GM13977 (cell line): ENCODE measurements at regions not wholly inside any gene's neighbourhood (a gene's known extent, or its start where the extent isn't known, plus 50 kb on each side); places are given as distances from the start of the nearest gene placed in this dataset.

ENCODE experiments used
- DNase-seq: peaks from one replicate; pipeline ENCODE4 v3.0.0; 2012; ENCODE audit warnings: low spot score
- in situ Hi-C: fragments of 300-500 bp; cut with MboI; formaldehyde crosslinking; loops from one replicate; pipeline ENCODE4 v1.12.0; 2022; ENCODE audit warnings: low sequenced_read_pairs, low pct_unique_long_range_greater_than_20kb, mixed read lengths, inconsistent platforms; ENCODE audit not compliant: unreplicated experiment
- TF ChIP-seq, protein P1 (sequence below): IDR thresholded peaks from 2 replicates; pipeline ENCODE4 v1.5.1; 2012; ENCODE audit warnings: mild to moderate bottlenecking, control low read depth; ENCODE audit not compliant: insufficient read depth; ENCODE audit errors: extremely low read depth, missing control alignments

- TF ChIP-seq, protein P1, sequence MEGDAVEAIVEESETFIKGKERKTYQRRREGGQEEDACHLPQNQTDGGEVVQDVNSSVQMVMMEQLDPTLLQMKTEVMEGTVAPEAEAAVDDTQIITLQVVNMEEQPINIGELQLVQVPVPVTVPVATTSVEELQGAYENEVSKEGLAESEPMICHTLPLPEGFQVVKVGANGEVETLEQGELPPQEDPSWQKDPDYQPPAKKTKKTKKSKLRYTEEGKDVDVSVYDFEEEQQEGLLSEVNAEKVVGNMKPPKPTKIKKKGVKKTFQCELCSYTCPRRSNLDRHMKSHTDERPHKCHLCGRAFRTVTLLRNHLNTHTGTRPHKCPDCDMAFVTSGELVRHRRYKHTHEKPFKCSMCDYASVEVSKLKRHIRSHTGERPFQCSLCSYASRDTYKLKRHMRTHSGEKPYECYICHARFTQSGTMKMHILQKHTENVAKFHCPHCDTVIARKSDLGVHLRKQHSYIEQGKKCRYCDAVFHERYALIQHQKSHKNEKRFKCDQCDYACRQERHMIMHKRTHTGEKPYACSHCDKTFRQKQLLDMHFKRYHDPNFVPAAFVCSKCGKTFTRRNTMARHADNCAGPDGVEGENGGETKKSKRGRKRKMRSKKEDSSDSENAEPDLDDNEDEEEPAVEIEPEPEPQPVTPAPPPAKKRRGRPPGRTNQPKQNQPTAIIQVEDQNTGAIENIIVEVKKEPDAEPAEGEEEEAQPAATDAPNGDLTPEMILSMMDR, result no peak
Measured at GRCh38 chr6:30806581-30807183, 62.3 kb upstream of the IER3 start.

GRCh38 chr6:30804333-30804732, 60.0 kb upstream of the IER3 start:
- in situ Hi-C loops, result no loop called here
- TF ChIP-seq, protein P1, result no peak
- DNase-seq, result no peak

More at GRCh38 chr6:30806581-30807183, 62.3 kb upstream of the IER3 start:
- DNase-seq, result no peak
- in situ Hi-C loops, result no loop called here

GRCh38 chr6:30802731-30803130, 58.4 kb upstream of the IER3 start:
- TF ChIP-seq, protein P1, result no peak
- DNase-seq, result no peak
- in situ Hi-C loops, result no loop called here

- no peak for DNase-seq
- in situ Hi-C loops, result no loop called here
- TF ChIP-seq, protein P1, result no peak
Measured at GRCh38 chr6:30801950-30802349, 57.6 kb upstream of the IER3 start.

GRCh38 chr6:30800871-30801270, 56.5 kb upstream of the IER3 start:
- TF ChIP-seq, protein P1, result no peak
- no peak for DNase-seq
- in situ Hi-C loops, result no loop called here

GRCh38 chr6:30799210-30799609, 54.9 kb upstream of the IER3 start:
- in situ Hi-C loops, result no loop called here
- TF ChIP-seq, protein P1, result no peak
- no peak for DNase-seq

GRCh38 chr6:30798494-30798893, 54.1 kb upstream of the IER3 start:
- in situ Hi-C loops, result no loop called here
- no peak for DNase-seq
- TF ChIP-seq, protein P1, result no peak
